ENCODE measurements at regions not wholly inside any gene's neighbourhood (a gene's known extent, or its start where the extent isn't known, plus 50 kb on each side); places are given as distances from the start of the nearest gene placed in this dataset.

DNA sequence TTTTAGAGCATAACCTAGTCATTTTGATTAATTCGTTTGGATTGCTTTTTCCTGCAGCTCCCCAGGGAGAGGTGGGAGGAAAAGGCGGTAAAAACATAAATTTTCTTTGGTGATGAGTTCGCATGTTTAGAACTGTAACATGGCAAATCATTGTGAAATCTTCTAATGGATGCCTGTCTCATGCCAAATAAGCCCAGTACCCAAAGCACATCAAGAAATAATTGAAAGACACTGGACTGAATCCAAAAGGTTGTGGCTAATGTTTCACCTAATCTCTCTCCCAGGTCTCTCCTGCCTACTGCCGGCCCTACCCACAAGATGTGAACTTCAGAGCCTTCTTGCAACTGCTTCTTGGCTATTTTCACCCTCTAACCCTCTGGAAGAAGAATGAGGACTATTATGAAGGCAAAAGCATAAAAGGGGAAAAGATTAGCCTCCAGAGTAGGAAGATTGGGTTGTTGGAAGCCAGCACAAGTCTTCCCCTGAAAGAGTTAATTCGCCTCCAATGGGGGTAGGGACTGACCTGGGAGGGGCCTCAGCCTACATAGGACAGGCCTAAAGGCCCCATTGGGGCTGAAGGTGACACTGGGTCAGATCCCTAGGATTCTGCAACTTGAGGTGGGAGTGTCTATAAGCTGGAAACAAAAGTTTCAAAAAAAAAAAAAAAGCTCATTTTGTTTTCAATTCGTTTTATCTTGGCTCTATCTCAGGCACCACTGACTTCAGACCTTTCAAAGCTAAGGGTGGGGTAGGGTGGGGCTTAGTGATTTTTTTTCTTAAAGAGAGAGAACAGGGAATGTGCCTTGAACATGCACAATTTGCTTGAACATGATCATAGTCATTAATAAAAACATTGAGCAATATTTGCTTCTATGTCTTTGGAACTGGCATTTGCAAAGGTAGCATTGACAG is 278.6 kb upstream of the KLF3 start:
- whole genome bisulfite sequencing (ENCODE audit: insufficient coverage, low coverage, missing lambda C conversion rate) = 20% methylated on average over 6 of the region's 6 CpGs
- Histone ChIP-seq H3K9ac (ENCODE audit: insufficient read depth in 1 of 2, low read depth in 2 of 2, low read length in 2 of 2) (peak overlapping the region in 1 of 2 experiments; percentile 43; a peak in 1 of 4 replicates), H3K9me3 (replicated peaks; ENCODE audit: control insufficient read depth, insufficient read depth, low read depth, low read length) (peaks cover under 1% of the 10 kb centered on the region), H3K9me1 (ENCODE audit: control insufficient read depth, insufficient read depth, low read length) (no peaks in the 10 kb centered on the region), H3K27me3 (ENCODE audit: control insufficient read depth in 2 of 2, insufficient read depth in 2 of 2, low read length in 2 of 2) (no peaks in the 10 kb centered on the region), H2AFZ (ENCODE audit: low read depth, low read length) (peak overlapping the region; percentile 76), H3K4me2 (ENCODE audit: insufficient read depth, low read length) (peak overlapping the region; percentile 23; the same call in 1 of the 2 replicates), H3K4me1 (replicated peaks in 1 of 2; ENCODE audit: control insufficient read depth in 2 of 2, insufficient read depth in 2 of 2, low read length in 2 of 2) (peaks cover 9 to 58% of the 10 kb centered on the region in 2 experiments), H3K36me3 (ENCODE audit: control insufficient read depth, insufficient read depth, low read length) (no peaks in the 10 kb centered on the region), H3K27ac (ENCODE audit: extremely low read depth, low read depth, low read length) (peak overlapping the region; percentile 51), H3K4me3 (no peak overlapping the region), H3K79me2 (ENCODE audit: control insufficient read depth, insufficient read depth, low read length) (no peaks in the 10 kb centered on the region), H4K20me1 (replicated peaks; ENCODE audit: control insufficient read depth, insufficient read depth, low read length) (no peaks in the 10 kb centered on the region)
- in situ Hi-C loops (cut with MboI) (no loop called here), intact Hi-C loops (cut with micrococcal nuclease) (loop anchor here (2.0 to 10.0 kb wide), 3 partner anchors 67 to 321 kb away; no protein-coding TSS in a partner anchor)
- DNase-seq (ENCODE audit: extremely low read depth in 1 of 4, low spot score in 3 of 4) (peak; percentile 31 to 72 (median 48)), ATAC-seq (peak; percentile 80), FAIRE-seq (no peak)
- CTCF ChIA-PET (ENCODE audit: low intra/inter-chr PET ratio) = interaction anchor here (0.6 to 0.8 kb wide), 2 partner anchors 25 to 290 kb away, joined by 3 read pairs; no protein-coding TSS in a partner anchor
- BruUV-seq (replicated peaks) = no TSS peak
- POLR2A ChIA-PET = interaction anchor here (1.1 kb wide), 1 partner anchor 12 kb away, joined by 3 read pairs; no protein-coding TSS in a partner anchor
- peak in 1 of 2 experiments; percentile 15; a peak in 1 of 4 replicates for TF ChIP-seq MAZ (CRISPR knock-in tag; conservative IDR thresholded peaks at IDR 0.05 in 1 of 2, IDR thresholded peaks at IDR 0.05 in 1 of 2)
- TF ChIP-seq NELFE (IDR thresholded peaks at IDR 0.05; ENCODE audit: insufficient read depth, insufficient read length) = no peak
- TF ChIP-seq MAFG (tag; conservative IDR thresholded peaks at IDR 0.05) = no peak
- TF ChIP-seq HMG20A (CRISPR knock-in tag; conservative IDR thresholded peaks at IDR 0.05) = no peak
- TF ChIP-seq ZSCAN32 (CRISPR knock-in tag; IDR thresholded peaks at IDR 0.05) = no peak
- no peak for TF ChIP-seq ZNF41 (CRISPR knock-in tag; conservative IDR thresholded peaks at IDR 0.05)
- no peak for TF ChIP-seq ESRRB (CRISPR knock-in tag; IDR thresholded peaks at IDR 0.05; ENCODE audit: borderline replicate concordance)
- TF ChIP-seq SRF (CRISPR knock-in tag; IDR thresholded peaks at IDR 0.05) = no peak
- no peak for TF ChIP-seq IRF2 (CRISPR knock-in tag; IDR thresholded peaks at IDR 0.05)
- TF ChIP-seq ARID1B (IDR thresholded peaks at IDR 0.05) = peak; percentile 30; the same call in 1 of the 2 replicates
- TF ChIP-seq ZNF384 (IDR thresholded peaks at IDR 0.05; ENCODE audit: low read depth, low read length) = peak; percentile 74
- TF ChIP-seq, protein P1, sequence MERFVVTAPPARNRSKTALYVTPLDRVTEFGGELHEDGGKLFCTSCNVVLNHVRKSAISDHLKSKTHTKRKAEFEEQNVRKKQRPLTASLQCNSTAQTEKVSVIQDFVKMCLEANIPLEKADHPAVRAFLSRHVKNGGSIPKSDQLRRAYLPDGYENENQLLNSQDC (CRISPR knock-in tag; IDR thresholded peaks at IDR 0.05) = no peak
- TF ChIP-seq, protein P2, sequence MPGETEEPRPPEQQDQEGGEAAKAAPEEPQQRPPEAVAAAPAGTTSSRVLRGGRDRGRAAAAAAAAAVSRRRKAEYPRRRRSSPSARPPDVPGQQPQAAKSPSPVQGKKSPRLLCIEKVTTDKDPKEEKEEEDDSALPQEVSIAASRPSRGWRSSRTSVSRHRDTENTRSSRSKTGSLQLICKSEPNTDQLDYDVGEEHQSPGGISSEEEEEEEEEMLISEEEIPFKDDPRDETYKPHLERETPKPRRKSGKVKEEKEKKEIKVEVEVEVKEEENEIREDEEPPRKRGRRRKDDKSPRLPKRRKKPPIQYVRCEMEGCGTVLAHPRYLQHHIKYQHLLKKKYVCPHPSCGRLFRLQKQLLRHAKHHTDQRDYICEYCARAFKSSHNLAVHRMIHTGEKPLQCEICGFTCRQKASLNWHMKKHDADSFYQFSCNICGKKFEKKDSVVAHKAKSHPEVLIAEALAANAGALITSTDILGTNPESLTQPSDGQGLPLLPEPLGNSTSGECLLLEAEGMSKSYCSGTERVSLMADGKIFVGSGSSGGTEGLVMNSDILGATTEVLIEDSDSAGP (CRISPR knock-in tag; IDR thresholded peaks at IDR 0.05) = no peak; the same call in 1 of the 2 replicates
- TF ChIP-seq RBM17 (IDR thresholded peaks at IDR 0.05; ENCODE audit: borderline replicate concordance, low read depth, low read length) = no peak
- no peak for TF ChIP-seq SMARCA5 (IDR thresholded peaks at IDR 0.05)
- no peak for TF ChIP-seq NBN (IDR thresholded peaks at IDR 0.05; ENCODE audit: low read depth)
- TF ChIP-seq HDAC3 (IDR thresholded peaks at IDR 0.05; ENCODE audit: borderline replicate concordance, partially characterized antibody) = peak; percentile 27
- TF ChIP-seq MTA2 (IDR thresholded peaks at IDR 0.05; ENCODE audit: low read depth) = no peak

Measured in K562 (cell line).